HG02938 (cell line): ENCODE measurements at regions not wholly inside any gene's neighbourhood (a gene's known extent, or its start where the extent isn't known, plus 50 kb on each side); places are given as distances from the start of the nearest gene placed in this dataset.
"Not testable (repeated sequence)": the region's sequence is repeated elsewhere in the genome, so short reads cannot be mapped to it uniquely, and the experiment has no call there.

Source experiments
- ATAC-seq: cut with Tn5 transposase; IDR thresholded peaks from one replicate; pipeline ENCODE4 v1.9.1; 2021; ENCODE audit warnings: mild to moderate bottlenecking, moderate library complexity; ENCODE audit not compliant: unreplicated experiment

GRCh38 chr11:114928260-114928870 lies 250.0 kb downstream of the NXPE2 start:
- ATAC-seq: no peak

- ATAC-seq: no peak
Measured at GRCh38 chr11:114929351-114930000, 251.1 kb downstream of the NXPE2 start.

- ATAC-seq: no peak
Measured at GRCh38 chr11:114938799-114939198, 260.5 kb downstream of the NXPE2 start.

GRCh38 chr11:114942207-114942606 lies 263.9 kb downstream of the NXPE2 start:
- no peak for ATAC-seq

GRCh38 chr11:114949614-114950351 lies 271.5 kb downstream of the NXPE2 start:
- ATAC-seq: no peak

- no peak for ATAC-seq
Measured at GRCh38 chr11:114953039-114953438, 274.7 kb downstream of the NXPE2 start.

GRCh38 chr11:114955923-114956322 lies 277.6 kb downstream of the NXPE2 start:
- ATAC-seq: no peak

- no peak for ATAC-seq
Measured at GRCh38 chr11:114956566-114956965, 278.2 kb downstream of the NXPE2 start.

- ATAC-seq: no peak
Measured at GRCh38 chr11:114959953-114960505, 281.7 kb downstream of the NXPE2 start.

- ATAC-seq: not testable (repeated sequence)
Measured at GRCh38 chr11:114960819-114961218, 282.5 kb downstream of the NXPE2 start.

- ATAC-seq: no peak
Measured at GRCh38 chr11:114964676-114965214, 286.4 kb downstream of the NXPE2 start.

GRCh38 chr11:114970927-114971645 lies 292.8 kb downstream of the NXPE2 start:
- ATAC-seq: no peak

- no peak for ATAC-seq
Measured at GRCh38 chr11:114972105-114972504, 293.8 kb downstream of the NXPE2 start.

- ATAC-seq: no peak
Measured at GRCh38 chr11:114977651-114978050, 299.3 kb downstream of the NXPE2 start.

- ATAC-seq: no peak
Measured at GRCh38 chr11:114982141-114982540, 303.8 kb downstream of the NXPE2 start.

- ATAC-seq: no peak
Measured at GRCh38 chr11:114984611-114985163, 306.4 kb downstream of the NXPE2 start.

GRCh38 chr11:114986365-114986764 lies 308.0 kb downstream of the NXPE2 start:
- ATAC-seq: no peak

GRCh38 chr11:114987186-114987760 lies 308.9 kb downstream of the NXPE2 start:
- no peak for ATAC-seq

- no peak for ATAC-seq
Measured at GRCh38 chr11:114988644-114989043, 310.3 kb downstream of the NXPE2 start.

- no peak for ATAC-seq
Measured at GRCh38 chr11:114989536-114989935, 311.2 kb downstream of the NXPE2 start.
